Gastrocnemius medialis (tissue), 4 donors: ENCODE measurements at regions not wholly inside any gene's neighbourhood (a gene's known extent, or its start where the extent isn't known, plus 50 kb on each side); places are given as distances from the start of the nearest gene placed in this dataset.

ENCODE experiments used
- POLR2A ChIP-seq, 2 donors: fragments of 450-650 bp; IDR thresholded peaks; one replicate each; pipeline ENCODE4 v1.6.1; 2017; ENCODE audit warnings: antibody characterized with exemption in 2 of 2, mild to moderate bottlenecking in 2 of 2, moderate library complexity in 2 of 2
- TF ChIP-seq, protein P1 (sequence below), 5 experiments: fragments of 450-650 bp in 3 of 5; fragments of 200-600 bp in 2 of 5; sonication (generic) in 2 of 5; IDR thresholded peaks in 4 of 5; conservative IDR thresholded peaks in 1 of 5; 1 replicate in 4 of 5; 2 replicates in 1 of 5; pipeline ENCODE4 v1.5.1; 2016 to 2019; ENCODE audit warnings: antibody characterized with exemption in 5 of 5, mild to moderate bottlenecking in 3 of 5, moderate library complexity in 3 of 5

DNA sequence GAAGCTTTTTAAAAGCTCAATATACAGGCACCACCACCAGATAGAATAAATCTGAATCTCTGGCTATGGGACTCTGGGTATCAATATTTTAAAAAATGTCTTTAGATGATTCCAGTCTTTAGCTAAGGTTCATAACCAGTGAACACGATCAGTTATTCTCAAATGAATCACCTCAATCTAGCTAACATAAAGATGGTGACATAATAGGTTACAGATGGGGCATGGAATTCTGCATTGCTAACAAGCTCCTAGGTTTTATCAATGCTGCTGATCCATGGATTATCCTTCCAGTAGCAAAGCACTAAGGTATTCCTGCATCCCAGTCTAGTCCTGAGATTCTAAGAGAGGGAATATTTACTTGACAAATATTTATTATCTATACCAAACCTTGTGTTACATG lies 415.5 kb upstream of the CDH11 start:
- TF ChIP-seq, protein P1, sequence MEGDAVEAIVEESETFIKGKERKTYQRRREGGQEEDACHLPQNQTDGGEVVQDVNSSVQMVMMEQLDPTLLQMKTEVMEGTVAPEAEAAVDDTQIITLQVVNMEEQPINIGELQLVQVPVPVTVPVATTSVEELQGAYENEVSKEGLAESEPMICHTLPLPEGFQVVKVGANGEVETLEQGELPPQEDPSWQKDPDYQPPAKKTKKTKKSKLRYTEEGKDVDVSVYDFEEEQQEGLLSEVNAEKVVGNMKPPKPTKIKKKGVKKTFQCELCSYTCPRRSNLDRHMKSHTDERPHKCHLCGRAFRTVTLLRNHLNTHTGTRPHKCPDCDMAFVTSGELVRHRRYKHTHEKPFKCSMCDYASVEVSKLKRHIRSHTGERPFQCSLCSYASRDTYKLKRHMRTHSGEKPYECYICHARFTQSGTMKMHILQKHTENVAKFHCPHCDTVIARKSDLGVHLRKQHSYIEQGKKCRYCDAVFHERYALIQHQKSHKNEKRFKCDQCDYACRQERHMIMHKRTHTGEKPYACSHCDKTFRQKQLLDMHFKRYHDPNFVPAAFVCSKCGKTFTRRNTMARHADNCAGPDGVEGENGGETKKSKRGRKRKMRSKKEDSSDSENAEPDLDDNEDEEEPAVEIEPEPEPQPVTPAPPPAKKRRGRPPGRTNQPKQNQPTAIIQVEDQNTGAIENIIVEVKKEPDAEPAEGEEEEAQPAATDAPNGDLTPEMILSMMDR (IDR thresholded peaks at IDR 0.05 in 4 of 5, conservative IDR thresholded peaks at IDR 0.05 in 1 of 5): no peak
- TF ChIP-seq POLR2A (IDR thresholded peaks at IDR 0.05): no peak
